ENCODE measurements at regions not wholly inside any gene's neighbourhood (a gene's known extent, or its start where the extent isn't known, plus 50 kb on each side); places are given as distances from the start of the nearest gene placed in this dataset.

GRCh38 chr16:50470687-50471086 is 77.5 kb upstream of the NKD1 start:
- Histone ChIP-seq H3K9ac (replicated peaks; ENCODE audit: extremely low read depth, insufficient read depth, low read length) (no peak overlapping the region), H3K4me3 (replicated peaks in 1 of 3; ENCODE audit: insufficient read depth in 1 of 3, low read depth in 1 of 3, low read length in 3 of 3) (no peak overlapping the region), H2AFZ (ENCODE audit: low read depth, low read length) (no peak overlapping the region), H3K9me3 (replicated peaks; ENCODE audit: control insufficient read depth, insufficient read depth, low read length) (no peaks in the 10 kb centered on the region), H3K27ac (ENCODE audit: insufficient read depth, low read depth, low read length) (no peak overlapping the region), H4K20me1 (replicated peaks; ENCODE audit: control insufficient read depth, extremely low read depth, insufficient read depth, low read length) (no peaks in the 10 kb centered on the region), H3K79me2 (ENCODE audit: control insufficient read depth, insufficient read depth, low read length) (no peaks in the 10 kb centered on the region), H3K9me1 (replicated peaks; ENCODE audit: control insufficient read depth, extremely low read depth, insufficient read depth, low read length) (no peaks in the 10 kb centered on the region), H3K4me2 (ENCODE audit: insufficient read depth, low read length) (no peak overlapping the region), H3K36me3 (ENCODE audit: control insufficient read depth in 2 of 2, extremely low read depth in 1 of 2, insufficient read depth in 2 of 2, low read length in 2 of 2) (no peaks in the 10 kb centered on the region), H3K27me3 (ENCODE audit: control insufficient read depth in 2 of 2, insufficient read depth in 2 of 2, low read length in 2 of 2) (peaks cover 20 to 24% of the 10 kb centered on the region in 2 experiments), H3K4me1 (ENCODE audit: control insufficient read depth, extremely low read depth, insufficient read depth, low read length) (no peaks in the 10 kb centered on the region)
- intact Hi-C loops (cut with micrococcal nuclease) = loop anchor here (5.0 kb wide), 1 partner anchor 197 kb away; no protein-coding TSS in a partner anchor
- DNase-seq (ENCODE audit: low read depth, low spot score) = no peak
- TF ChIP-seq POLR2AphosphoS5 (IDR thresholded peaks at IDR 0.05; ENCODE audit: insufficient read depth, low read depth, low read length) = no peak
- TF ChIP-seq GATA2 (IDR thresholded peaks at IDR 0.05; ENCODE audit: insufficient read depth, insufficient read length, low read depth, low read length) = no peak
- TF ChIP-seq MYC (IDR thresholded peaks at IDR 0.05; ENCODE audit: low read depth, low read length) = no peak
- no peak for TF ChIP-seq CTCF (IDR thresholded peaks at IDR 0.05; ENCODE audit: extremely low read depth in 1 of 2, insufficient read depth in 1 of 2, low read depth in 1 of 2, low read length in 2 of 2)
- TF ChIP-seq EZH2 (IDR thresholded peaks at IDR 0.05; ENCODE audit: borderline replicate concordance, low read depth, low read length, severe bottlenecking) = no peak
- TF ChIP-seq FOS (IDR thresholded peaks at IDR 0.05; ENCODE audit: borderline replicate concordance, insufficient read depth, low read length) = no peak
- no peak for TF ChIP-seq JUN (IDR thresholded peaks at IDR 0.05; ENCODE audit: borderline replicate concordance, insufficient read depth, insufficient read length, low read depth)
- TF ChIP-seq MAX (IDR thresholded peaks at IDR 0.05; ENCODE audit: insufficient read depth, insufficient read length) = no peak
- TF ChIP-seq POLR2A (IDR thresholded peaks at IDR 0.05; ENCODE audit: low read depth, low read length) = no peak
- no peak for FAIRE-seq
- BruUV-seq (replicated peaks) = no TSS peak
- ChIA-PET CTCF (no interaction called here), POLR2A (no interaction called here)
- dilution Hi-C loops (cut with MboI; ENCODE audit: extremely low pct_ligation_motif_present, low sequenced_read_pairs) = no loop called here
